ENCODE measurements at regions not wholly inside any gene's neighbourhood (a gene's known extent, or its start where the extent isn't known, plus 50 kb on each side); places are given as distances from the start of the nearest gene placed in this dataset.

DNA sequence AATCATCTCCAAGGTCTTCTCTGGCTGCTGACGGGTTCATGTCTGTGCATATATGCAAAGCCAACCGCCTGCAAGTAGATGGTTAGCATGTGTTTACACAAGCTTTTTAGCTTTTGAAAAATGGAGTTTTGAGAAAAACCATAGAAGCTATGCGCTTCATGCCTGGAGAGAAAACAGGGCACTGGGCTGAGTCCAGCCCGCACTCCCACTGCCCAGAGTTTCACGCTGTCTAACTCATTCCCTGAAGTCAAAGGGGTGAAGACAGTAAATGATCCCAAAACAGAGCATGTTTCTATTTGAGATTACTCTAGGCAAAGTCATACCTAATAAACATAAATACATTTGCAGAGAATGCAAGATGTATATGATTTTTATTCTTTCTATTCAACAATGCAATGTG, 278.8 kb downstream of the IRX2 start:
- H3K36me3 Mint-ChIP-seq (ENCODE audit: low read depth) = no peaks in the 10 kb centered on the region
- H3K4me3 Mint-ChIP-seq = no peak overlapping the region
- no peaks in the 10 kb centered on the region for H3K4me1 Mint-ChIP-seq (ENCODE audit: low read depth)
- H3K9me3 Mint-ChIP-seq = no peaks in the 10 kb centered on the region
- H3K27ac Mint-ChIP-seq = no peak overlapping the region
- H3K27me3 Mint-ChIP-seq (ENCODE audit: low read depth) = no peaks in the 10 kb centered on the region

DNA sequence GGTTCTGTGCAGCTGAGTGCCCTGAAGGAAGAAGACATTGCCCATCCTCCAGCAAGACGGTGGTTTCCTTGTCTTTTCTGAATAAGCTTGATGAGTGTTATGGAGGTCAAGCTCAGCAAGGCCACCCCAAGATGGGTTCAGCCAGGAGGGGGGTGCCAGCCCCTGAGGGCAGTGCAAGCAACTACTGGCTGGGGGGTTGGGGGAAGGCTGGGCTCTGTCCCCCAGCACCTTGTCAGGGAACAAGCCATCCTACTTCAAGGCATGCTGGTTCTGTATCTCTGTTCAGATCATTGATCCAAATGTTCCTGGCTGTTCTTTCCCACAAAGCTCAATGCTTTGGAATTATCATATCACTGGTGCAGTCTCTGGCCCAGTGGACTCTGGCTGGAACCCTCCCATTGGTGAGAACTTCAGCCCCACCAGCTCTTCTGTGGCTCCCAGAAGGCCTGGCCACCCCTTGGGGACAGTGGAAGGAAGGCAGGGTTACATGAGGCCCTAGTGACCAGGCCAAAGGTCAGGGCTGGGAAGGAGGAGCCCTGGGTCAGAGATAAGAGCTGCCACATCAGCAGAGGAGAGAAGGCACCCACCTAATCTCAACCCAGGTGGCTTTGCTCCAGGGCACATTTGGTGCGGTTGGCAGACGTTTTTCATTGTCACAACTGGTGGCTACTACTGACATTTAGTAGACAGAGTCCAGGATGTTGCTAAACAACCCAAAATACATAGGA, 280.2 kb downstream of the IRX2 start:
- H3K9me3 Mint-ChIP-seq = peaks cover 4% of the 10 kb centered on the region
- no peaks in the 10 kb centered on the region for H3K36me3 Mint-ChIP-seq (ENCODE audit: low read depth)
- no peaks in the 10 kb centered on the region for H3K4me1 Mint-ChIP-seq (ENCODE audit: low read depth)
- H3K27me3 Mint-ChIP-seq (ENCODE audit: low read depth) = no peaks in the 10 kb centered on the region
- H3K4me3 Mint-ChIP-seq = no peak overlapping the region
- H3K27ac Mint-ChIP-seq = no peak overlapping the region

DNA sequence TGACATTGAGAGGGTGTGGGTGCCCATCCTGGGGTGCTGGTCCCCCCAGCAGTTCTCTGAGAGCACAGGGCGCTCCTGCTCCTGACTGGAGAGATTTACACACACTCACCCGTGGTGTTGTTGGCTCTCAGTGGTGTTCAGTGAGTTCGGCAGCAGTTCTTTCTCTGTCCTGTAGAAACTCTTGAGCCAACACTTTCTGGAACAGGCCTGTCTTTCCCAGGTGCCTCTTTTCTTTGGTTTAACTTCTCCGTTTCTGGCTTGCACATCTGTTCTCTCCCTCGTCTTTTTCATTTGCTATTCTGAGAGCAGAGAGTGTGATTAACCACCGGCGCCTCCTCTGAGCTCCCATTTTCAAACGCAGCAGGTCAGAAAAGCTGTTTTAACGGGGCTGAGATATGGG, 284.5 kb downstream of the IRX2 start:
- H3K4me1 Mint-ChIP-seq (ENCODE audit: low read depth) = no peaks in the 10 kb centered on the region
- H3K27me3 Mint-ChIP-seq (ENCODE audit: low read depth) = no peaks in the 10 kb centered on the region
- H3K36me3 Mint-ChIP-seq (ENCODE audit: low read depth) = no peaks in the 10 kb centered on the region
- H3K4me3 Mint-ChIP-seq = no peak overlapping the region
- peaks cover 7% of the 10 kb centered on the region for H3K9me3 Mint-ChIP-seq
- no peak overlapping the region for H3K27ac Mint-ChIP-seq

DNA sequence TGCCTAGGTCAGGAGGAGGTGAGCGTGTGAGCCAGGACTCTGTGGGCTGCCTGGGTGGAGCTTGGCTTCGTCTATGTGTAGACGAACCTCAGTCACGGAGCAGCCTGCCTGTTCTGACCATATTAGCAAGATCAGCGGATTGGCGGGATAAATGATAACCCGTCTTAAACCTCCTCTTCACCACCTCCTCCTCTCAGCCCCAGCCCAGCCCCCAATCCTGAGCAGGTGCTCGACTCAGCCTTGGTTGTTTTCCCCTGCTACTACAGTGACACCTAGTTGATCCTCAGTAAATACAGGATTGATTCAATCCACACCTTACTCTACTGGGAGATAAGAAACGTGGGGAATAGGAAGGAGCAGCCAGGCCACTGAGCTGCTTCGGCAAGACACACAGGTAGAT, 286.1 kb downstream of the IRX2 start:
- no peak overlapping the region for H3K27ac Mint-ChIP-seq

DNA sequence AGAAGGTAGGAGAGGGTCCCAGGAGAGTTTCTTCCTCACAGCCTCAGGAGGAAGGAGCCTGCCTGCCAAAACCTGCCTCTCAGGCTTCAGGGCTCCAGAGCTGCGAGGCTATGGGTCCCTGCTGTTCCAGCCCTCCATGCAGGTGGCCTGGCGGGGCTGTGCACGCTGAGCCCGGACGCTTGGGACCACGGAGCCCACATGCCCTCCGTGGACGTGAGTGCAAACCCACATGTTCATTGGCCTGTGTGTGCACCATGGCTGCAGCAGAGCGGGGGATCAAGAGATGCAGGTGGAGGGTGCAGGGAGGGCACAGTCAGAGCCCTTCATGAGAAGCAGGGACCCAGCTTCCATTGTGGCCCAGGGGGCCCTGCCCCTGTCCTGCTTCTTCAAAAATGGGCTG, 287.3 kb downstream of the IRX2 start:
- no peaks in the 10 kb centered on the region for H3K27me3 Mint-ChIP-seq (ENCODE audit: low read depth)
- no peaks in the 10 kb centered on the region for H3K36me3 Mint-ChIP-seq (ENCODE audit: low read depth)
- H3K9me3 Mint-ChIP-seq = peaks cover 11% of the 10 kb centered on the region
- H3K4me1 Mint-ChIP-seq (ENCODE audit: low read depth) = no peaks in the 10 kb centered on the region
- no peak overlapping the region for H3K27ac Mint-ChIP-seq
- H3K4me3 Mint-ChIP-seq = no peak overlapping the region

More for the DNA sequence above, 286.1 kb downstream of the IRX2 start:
- H3K9me3 Mint-ChIP-seq = peaks cover 7% of the 10 kb centered on the region
- H3K4me3 Mint-ChIP-seq = no peak overlapping the region
- H3K27me3 Mint-ChIP-seq (ENCODE audit: low read depth) = no peaks in the 10 kb centered on the region
- H3K4me1 Mint-ChIP-seq (ENCODE audit: low read depth) = no peaks in the 10 kb centered on the region
- H3K36me3 Mint-ChIP-seq (ENCODE audit: low read depth) = no peaks in the 10 kb centered on the region

DNA sequence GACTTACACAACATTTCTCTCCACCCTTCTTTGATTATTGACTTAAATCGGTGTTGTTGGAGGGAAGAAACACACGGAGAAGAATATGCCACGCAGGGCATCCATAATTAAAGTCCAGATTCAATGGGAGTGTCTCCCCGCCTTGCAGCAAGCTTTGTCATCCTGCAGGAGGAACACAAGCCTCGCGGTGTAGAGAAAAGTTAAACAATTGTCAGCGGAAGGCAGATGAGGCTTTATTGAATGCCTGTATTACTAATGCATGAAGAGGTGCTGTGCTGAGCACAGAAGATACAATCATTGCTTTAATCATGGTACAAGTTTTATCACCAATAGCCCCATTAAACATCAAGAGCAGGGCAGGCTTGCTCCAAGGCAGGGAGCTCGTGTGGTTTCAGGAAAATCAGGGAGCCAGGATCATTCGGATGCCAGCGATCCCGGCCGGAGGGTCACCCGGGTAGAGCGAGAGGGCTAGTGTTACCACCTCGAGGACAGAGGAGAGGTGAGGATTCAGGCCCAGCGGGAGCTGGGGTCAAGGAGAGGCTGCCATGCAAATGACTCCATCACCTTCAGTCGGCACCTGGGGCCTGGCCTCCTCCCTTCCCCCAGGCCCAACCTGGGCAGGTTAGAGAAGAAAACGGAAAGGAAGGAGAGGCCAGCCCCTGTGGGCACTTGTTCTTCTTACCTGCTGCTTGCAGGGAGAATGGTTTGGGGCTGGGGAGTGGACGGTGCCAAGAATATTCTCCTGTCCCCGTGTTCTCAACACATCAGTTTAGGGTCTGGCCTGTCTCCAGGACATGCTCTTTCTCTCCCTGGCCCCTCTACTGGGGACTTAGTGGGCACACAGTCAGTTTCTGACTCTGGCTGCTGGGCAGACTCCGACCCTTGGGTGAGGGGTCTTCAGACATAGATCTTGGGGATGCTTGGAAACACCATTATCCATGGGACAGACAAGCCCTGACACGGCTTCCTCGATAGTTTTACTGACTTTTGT, 289.5 kb downstream of the IRX2 start:
- H3K27ac Mint-ChIP-seq = no peak overlapping the region
- H3K36me3 Mint-ChIP-seq (ENCODE audit: low read depth) = no peaks in the 10 kb centered on the region
- no peak overlapping the region for H3K4me3 Mint-ChIP-seq
- no peaks in the 10 kb centered on the region for H3K27me3 Mint-ChIP-seq (ENCODE audit: low read depth)
- peaks cover 7% of the 10 kb centered on the region for H3K9me3 Mint-ChIP-seq
- no peaks in the 10 kb centered on the region for H3K4me1 Mint-ChIP-seq (ENCODE audit: low read depth)

DNA sequence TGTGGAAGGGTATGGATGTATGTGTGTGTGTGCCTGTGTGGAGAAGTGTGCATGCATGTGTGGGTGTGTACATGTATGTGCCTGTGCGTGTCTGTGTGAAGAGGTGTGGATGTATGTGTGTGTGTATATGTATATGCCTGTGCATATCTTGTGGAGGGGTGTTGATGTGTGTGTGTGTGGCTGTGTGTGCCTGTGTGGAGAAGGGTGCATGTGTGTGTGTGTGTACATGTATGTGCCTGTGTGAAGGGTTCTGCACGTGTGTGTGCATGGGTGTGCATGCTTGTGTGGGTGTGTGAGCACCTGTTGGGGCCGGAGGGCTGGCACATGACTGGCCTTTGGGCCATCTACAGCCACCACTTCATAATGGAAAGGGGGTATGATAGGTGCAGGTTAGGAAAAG, 291.4 kb downstream of the IRX2 start:
- Mint-ChIP-seq H3K27me3 (ENCODE audit: low read depth) (no peaks in the 10 kb centered on the region), H3K9me3 (peaks cover 7% of the 10 kb centered on the region), H3K4me1 (ENCODE audit: low read depth) (no peaks in the 10 kb centered on the region), H3K36me3 (ENCODE audit: low read depth) (no peaks in the 10 kb centered on the region), H3K4me3 (no peak overlapping the region), H3K27ac (no peak overlapping the region)

DNA sequence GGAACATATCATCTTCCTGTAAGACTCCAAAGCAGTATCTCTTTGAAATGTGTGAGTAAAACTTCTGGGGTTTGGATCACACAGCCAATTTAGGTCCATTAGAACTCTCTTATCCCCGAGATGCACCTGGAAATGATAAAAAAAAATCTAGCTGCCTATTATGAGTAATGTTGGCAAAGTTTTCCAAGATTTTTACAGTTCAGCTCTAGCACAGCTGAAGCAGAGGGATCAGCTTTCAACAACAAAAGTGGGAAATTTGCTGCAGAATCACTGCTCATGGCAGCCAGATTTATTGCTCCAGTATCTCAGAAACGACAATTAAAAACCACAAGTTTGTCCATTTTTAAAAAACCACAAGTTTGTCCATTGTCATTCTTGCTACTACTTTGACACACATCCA, 292.2 kb downstream of the IRX2 start:
- no peaks in the 10 kb centered on the region for H3K27me3 Mint-ChIP-seq (ENCODE audit: low read depth)
- no peak overlapping the region for H3K27ac Mint-ChIP-seq
- H3K4me1 Mint-ChIP-seq (ENCODE audit: low read depth) = no peaks in the 10 kb centered on the region
- peaks cover 7% of the 10 kb centered on the region for H3K9me3 Mint-ChIP-seq
- H3K36me3 Mint-ChIP-seq (ENCODE audit: low read depth) = no peaks in the 10 kb centered on the region
- no peak overlapping the region for H3K4me3 Mint-ChIP-seq

DNA sequence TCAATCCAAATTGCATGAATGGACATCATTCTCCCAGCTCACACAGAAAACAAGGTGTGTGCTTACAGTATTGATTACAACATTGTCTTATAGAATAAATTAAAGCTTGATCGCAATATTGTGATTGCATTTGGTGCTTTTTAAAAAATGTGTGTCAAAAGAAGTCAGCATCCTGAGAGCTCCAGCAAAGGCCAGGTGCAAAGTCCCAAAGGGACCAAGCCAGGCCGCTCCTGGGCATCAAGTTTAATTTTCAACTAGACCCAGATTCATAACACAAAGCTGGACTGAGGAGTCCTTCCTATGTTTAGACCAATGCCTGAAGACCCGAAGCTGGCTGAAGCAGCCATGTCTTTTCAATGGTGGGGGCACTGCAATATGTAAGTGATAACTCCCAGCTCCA, 295.6 kb downstream of the IRX2 start:
- H3K27me3 Mint-ChIP-seq (ENCODE audit: low read depth) = no peaks in the 10 kb centered on the region
- no peaks in the 10 kb centered on the region for H3K4me1 Mint-ChIP-seq (ENCODE audit: low read depth)

DNA sequence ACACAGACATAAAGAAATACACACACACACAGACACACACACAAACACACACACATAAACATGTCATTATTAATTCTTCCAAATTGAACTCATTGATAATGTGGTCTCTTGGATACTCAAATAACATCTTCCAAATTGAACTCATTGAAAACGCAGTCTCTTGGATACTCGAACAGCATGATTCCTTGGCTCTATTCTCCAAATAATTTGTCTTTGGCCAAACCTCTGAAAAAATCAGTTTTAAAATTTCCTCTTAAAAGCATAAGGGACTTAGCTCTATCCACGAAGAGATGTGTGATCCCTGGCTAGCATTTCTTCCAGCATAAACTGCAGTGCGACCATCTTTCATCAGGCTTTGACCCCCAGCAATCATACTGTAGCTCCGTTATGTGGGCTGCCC, 296.6 kb downstream of the IRX2 start:
- no peaks in the 10 kb centered on the region for H3K4me1 Mint-ChIP-seq (ENCODE audit: low read depth)
- no peak overlapping the region for H3K4me3 Mint-ChIP-seq
- H3K27ac Mint-ChIP-seq = no peak overlapping the region
- H3K36me3 Mint-ChIP-seq (ENCODE audit: low read depth) = no peaks in the 10 kb centered on the region
- H3K9me3 Mint-ChIP-seq = peaks cover 2% of the 10 kb centered on the region
- H3K27me3 Mint-ChIP-seq (ENCODE audit: low read depth) = no peaks in the 10 kb centered on the region

More for the DNA sequence above, 295.6 kb downstream of the IRX2 start:
- no peak overlapping the region for H3K27ac Mint-ChIP-seq
- peaks cover 4% of the 10 kb centered on the region for H3K9me3 Mint-ChIP-seq
- no peaks in the 10 kb centered on the region for H3K36me3 Mint-ChIP-seq (ENCODE audit: low read depth)
- no peak overlapping the region for H3K4me3 Mint-ChIP-seq

DNA sequence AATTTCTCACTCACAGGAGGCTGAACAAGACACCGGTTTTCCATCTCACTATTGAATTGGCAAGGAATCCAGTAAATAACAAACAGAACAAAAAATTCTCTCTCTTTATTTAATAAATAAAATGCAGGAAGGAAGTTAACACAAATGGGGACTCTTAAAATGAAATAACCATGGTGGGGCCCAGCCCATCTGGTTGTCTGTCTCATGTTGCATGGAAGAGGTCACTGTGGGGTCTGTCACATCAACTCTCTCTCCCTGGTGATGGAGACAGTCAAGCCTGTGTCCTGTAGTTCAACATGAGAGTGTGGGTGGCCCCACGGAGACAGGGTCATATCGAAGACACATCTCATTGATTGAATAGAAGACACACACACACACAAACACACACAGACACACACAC, 297.7 kb downstream of the IRX2 start:
- H3K36me3 Mint-ChIP-seq (ENCODE audit: low read depth) = no peaks in the 10 kb centered on the region
- H3K4me3 Mint-ChIP-seq = no peak overlapping the region
- H3K4me1 Mint-ChIP-seq (ENCODE audit: low read depth) = no peaks in the 10 kb centered on the region
- H3K27me3 Mint-ChIP-seq (ENCODE audit: low read depth) = no peaks in the 10 kb centered on the region
- no peaks in the 10 kb centered on the region for H3K9me3 Mint-ChIP-seq
- H3K27ac Mint-ChIP-seq = no peak overlapping the region

DNA sequence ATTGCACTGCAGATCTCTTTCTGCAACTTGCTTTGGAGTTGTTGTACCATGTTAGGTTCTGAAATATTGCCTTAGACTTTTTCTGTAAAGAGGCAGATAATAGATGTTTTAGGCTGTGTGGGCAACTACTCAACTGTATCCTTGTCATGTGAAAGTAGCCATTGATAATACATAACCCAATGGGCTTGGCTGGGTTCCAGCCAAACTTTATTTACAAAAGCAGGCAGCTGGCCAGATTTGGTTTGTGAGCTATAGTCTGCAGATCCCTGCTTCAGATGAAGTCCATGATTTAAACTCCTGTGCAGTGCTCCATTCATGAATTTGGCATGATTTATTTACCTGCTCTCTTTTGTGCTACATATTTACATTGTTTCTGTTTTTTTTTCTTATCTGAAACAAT, 300.4 kb downstream of the IRX2 start:
- Mint-ChIP-seq H3K27ac (no peak overlapping the region), H3K4me1 (ENCODE audit: low read depth) (no peaks in the 10 kb centered on the region), H3K4me3 (no peak overlapping the region), H3K36me3 (ENCODE audit: low read depth) (no peaks in the 10 kb centered on the region), H3K9me3 (peaks cover 5% of the 10 kb centered on the region), H3K27me3 (ENCODE audit: low read depth) (no peaks in the 10 kb centered on the region)

DNA sequence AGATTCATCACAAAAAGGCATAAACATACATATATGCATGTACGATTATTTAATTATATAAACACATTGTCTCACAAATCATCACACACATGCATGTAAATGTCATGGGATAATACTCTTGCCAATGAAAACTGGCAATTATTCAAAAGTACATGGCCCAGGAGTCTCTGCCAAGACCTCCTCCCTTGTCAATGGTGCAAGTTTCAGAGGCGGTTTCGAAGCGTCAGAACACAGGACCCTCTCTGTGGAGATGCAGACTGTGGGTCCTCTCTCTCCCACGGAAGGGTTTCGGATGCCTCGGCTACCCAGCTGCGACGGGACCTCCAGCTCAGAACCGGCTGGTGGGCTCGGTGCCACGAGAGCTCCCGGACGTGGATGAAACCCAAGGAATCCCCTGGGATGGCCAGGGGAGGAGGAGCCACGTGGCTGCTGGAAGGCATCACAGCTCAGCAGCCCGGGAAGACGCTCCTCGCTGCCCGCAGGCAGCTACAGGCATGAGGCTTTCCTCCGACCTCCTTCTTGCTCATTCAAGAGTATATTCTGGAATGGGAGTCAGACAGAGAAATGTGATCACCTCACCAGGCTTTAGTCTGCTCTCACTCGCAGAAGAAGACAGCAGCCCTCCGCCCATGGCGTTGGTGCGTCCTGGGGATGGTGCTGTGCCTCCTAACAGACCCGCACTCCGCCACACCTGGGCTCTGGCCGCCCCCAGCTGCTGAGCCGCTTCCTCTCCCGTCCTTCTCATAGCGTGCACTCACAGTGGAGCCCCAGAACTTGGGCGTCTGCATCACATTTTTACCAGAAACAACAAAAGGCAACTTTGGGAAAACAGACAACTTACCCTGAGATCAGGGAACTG, 308.8 kb downstream of the IRX2 start:
- no peaks in the 10 kb centered on the region for H3K27me3 Mint-ChIP-seq (ENCODE audit: low read depth)
- H3K4me3 Mint-ChIP-seq = no peak overlapping the region

DNA sequence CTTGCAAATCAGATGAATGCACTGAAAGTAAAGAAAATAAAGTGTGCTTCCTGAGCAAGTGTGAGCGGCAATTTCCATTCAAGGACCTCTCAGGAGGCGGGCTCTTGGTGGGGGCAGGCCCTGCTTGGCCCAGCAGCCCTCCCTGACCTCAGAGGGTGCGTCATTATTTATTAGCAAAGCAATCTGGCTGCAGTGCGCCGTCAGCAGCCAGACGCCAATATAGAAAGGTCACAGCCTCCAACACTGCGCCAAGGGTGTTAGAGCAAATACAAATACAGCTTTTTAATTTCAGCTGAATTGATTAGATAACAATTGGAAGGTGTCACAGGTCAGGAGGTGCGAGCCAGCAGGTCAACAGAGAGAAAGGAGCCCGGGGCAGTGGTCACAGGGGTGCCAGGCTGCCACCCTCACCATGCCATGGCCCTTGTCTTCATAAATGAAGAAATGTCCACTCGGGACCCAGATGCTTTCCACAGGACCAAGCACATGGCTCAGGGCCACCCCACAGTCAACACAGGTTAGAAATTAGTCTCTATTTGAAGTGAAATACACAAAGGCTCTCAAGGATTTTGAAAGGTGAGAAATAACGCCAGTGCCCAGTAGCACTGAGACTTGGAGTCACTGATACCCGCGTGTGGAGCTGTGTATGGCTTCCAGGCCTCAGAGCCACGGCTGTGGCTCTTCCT, 309.8 kb downstream of the IRX2 start:
- Mint-ChIP-seq H3K4me3 (no peak overlapping the region), H3K27ac (no peak overlapping the region), H3K4me1 (ENCODE audit: low read depth) (no peaks in the 10 kb centered on the region), H3K27me3 (ENCODE audit: low read depth) (no peaks in the 10 kb centered on the region), H3K9me3 (peaks cover 7% of the 10 kb centered on the region), H3K36me3 (ENCODE audit: low read depth) (no peaks in the 10 kb centered on the region)

More for the DNA sequence above, 308.8 kb downstream of the IRX2 start:
- H3K4me1 Mint-ChIP-seq (ENCODE audit: low read depth) = no peaks in the 10 kb centered on the region
- no peaks in the 10 kb centered on the region for H3K36me3 Mint-ChIP-seq (ENCODE audit: low read depth)
- H3K9me3 Mint-ChIP-seq = peaks cover 12% of the 10 kb centered on the region
- no peak overlapping the region for H3K27ac Mint-ChIP-seq

All from T-helper 1 cell treated with Interleukin-12 subunit alpha and Interleukin-12 subunit beta and Interleukin-4 antibody, amounts not matched to agents 30 μg/mL and 1 μg/mL, for 36 hours (primary cell).